HG03097 (cell line): ENCODE measurements at regions not wholly inside any gene's neighbourhood (a gene's known extent, or its start where the extent isn't known, plus 50 kb on each side); places are given as distances from the start of the nearest gene placed in this dataset.

ENCODE experiments used
- ATAC-seq: cut with Tn5 transposase; IDR thresholded peaks from one replicate; pipeline ENCODE4 v1.9.1; 2021; ENCODE audit not compliant: unreplicated experiment, low FRiP score

- no peak for ATAC-seq
Measured at GRCh38 chr5:62692946-62693713, 114.5 kb downstream of the LRRC70 start.

GRCh38 chr5:62691946-62692345 is 113.3 kb downstream of the LRRC70 start:
- no peak for ATAC-seq

- ATAC-seq: no peak
Measured at GRCh38 chr5:62690421-62690820, 111.8 kb downstream of the LRRC70 start.

- ATAC-seq: no peak
Measured at GRCh38 chr5:62689599-62690368, 111.2 kb downstream of the LRRC70 start.

- no peak for ATAC-seq
Measured at GRCh38 chr5:62686692-62687091, 108.1 kb downstream of the LRRC70 start.

GRCh38 chr5:62685221-62685620 is 106.6 kb downstream of the LRRC70 start:
- ATAC-seq: no peak

- no peak for ATAC-seq
Measured at GRCh38 chr5:62684310-62684709, 105.7 kb downstream of the LRRC70 start.

GRCh38 chr5:62682059-62682458 is 103.4 kb downstream of the LRRC70 start:
- no peak for ATAC-seq

GRCh38 chr5:62681117-62681850 is 102.7 kb downstream of the LRRC70 start:
- no peak for ATAC-seq

GRCh38 chr5:62680121-62680520 is 101.5 kb downstream of the LRRC70 start:
- no peak for ATAC-seq
